T-helper 9 cell (primary cell): ENCODE measurements at regions not wholly inside any gene's neighbourhood (a gene's known extent, or its start where the extent isn't known, plus 50 kb on each side); places are given as distances from the start of the nearest gene placed in this dataset.

ENCODE experiments used
- DNase-seq: peaks from one replicate; pipeline ENCODE4 v3.0.0-alpha.2; 2020

DNA sequence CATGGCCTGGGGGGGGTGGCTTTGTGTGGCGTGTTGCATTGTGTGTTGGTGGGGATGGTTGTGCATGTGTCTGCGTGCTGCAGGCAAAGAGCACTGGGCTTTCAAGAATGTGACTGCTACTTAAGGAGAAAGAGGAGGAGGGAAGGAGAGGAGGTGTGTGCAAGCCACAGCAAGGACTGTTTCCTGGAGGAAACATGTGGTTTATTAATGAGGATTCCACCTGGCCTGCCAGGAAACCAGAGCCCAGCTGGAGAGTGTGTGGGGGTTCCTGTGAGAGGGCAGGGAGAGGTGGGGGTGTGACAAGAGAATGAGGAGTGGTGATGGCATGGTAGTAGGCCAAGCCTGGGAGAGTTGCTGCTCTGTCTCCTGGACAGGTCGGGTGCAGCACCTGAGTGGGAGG lies 258.1 kb upstream of the ROPN1 start:
- DNase-seq: no peak

DNA sequence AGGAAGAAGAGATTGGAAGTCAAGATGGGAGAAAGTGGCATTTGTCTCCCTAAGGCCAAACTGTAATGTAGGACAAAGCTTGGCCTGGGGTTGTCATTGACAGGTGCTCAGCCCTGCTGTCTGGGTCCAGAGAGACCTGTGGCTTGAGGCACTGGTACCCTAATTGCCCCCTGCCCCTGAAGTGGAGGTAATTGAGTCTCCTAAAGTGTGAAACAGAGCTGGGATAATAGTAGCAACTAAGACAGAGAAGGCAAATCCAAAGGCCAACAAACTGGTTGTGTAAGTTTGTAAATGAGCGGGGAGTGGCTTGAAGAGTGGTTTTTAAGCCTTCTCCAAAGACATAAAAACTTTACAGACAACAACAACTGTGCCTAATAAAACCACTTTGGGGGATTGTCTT lies 264.2 kb upstream of the ROPN1 start:
- DNase-seq: no peak

DNA sequence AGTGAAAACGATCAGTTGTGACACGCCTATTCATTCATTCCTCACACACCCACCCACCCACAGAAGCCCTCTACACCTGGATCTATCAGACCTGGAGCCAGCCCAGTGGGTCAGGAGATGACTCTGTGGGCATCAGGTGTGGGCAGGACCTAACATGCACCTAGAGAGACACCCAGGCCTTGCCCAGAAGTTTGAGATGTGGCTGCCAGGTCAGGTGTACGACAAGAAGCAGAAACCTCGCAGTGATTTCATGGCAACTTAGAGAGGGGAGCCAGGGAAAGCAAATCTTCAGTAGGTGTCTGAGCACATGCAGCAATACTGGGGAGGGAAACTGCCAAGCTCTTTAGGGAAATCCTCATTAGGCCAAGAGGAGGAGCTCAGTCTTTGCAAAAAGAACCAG lies 264.7 kb upstream of the ROPN1 start:
- DNase-seq: no peak

DNA sequence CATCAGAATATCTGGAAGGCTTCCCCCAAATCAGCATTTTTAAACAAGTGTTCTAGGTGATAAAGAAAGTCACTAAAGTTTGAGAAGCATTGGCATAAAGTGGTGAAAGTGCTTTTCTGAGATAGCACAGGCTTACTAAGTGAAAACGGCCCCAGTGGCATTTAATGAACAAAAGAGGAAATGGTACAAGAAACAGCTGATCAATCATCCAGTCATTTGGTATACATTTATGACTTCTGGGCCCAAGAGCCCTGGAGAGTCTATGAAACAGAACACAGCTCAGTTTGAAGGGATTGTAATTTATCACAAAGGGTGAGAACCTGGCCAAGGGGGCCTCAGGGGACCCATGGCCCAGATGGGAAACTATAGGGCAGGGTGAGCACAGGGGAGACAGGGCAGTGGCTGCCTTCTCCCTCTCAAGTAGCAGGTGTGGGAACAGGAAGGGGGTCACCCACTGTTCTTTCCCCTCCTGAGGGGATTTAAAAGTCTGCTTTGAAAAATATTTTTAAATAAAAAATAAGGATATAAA lies 265.5 kb upstream of the ROPN1 start:
- no peak for DNase-seq

DNA sequence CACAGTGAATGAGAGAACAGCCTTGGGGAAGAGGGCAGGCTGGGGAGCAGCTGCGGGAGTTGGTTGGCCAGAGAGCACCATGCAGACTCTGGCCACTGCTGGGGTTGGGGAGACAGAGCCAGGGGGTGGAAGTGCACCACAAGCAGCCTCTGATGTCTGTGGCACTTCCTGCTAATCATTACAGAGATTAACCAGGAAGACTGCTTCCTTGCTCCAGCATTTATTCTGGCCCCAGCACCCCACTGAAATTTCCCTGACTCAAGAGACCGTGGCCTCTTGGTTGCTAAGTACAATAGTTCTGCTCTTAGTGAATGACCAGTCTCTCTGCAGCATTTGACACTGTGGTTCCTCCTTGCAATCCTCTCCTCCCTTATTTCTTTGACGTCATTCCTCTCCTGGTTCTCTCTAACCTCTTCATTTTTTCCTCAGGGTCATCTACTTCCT lies 266.2 kb upstream of the ROPN1 start:
- DNase-seq: no peak

DNA sequence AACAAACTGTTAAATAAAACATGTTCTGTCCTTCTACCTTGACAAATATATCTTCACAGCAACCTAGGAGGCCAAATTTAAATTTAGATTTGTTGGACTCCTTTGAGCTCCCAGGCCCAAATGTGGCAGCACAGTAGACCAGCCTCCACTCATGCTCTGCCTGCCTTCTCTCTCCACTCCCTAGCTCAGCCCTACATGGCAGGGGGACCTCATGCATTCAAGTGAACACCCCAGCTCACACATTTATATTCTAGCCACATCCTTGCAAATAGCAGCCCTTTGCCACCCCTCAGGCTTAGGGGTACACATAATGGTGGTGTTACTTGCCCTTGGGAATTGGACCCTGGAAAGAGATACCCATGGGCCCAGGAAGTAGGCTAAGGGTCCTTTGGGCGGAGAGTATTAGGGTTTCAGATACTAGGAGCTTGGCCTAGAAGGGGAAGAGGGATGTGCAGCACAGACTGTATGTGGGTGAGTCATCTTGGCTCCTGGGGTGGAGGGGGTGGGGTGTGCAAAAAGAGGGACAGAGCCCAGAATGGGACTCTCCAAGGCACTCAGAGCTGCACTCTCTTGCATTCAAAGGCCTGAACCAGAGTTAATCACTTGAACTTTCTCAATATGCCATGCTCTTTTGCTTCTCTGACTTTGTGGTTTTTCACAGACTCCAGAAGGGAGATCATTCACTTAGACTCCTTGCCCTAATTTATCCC lies 268.4 kb upstream of the ROPN1 start:
- DNase-seq: no peak

DNA sequence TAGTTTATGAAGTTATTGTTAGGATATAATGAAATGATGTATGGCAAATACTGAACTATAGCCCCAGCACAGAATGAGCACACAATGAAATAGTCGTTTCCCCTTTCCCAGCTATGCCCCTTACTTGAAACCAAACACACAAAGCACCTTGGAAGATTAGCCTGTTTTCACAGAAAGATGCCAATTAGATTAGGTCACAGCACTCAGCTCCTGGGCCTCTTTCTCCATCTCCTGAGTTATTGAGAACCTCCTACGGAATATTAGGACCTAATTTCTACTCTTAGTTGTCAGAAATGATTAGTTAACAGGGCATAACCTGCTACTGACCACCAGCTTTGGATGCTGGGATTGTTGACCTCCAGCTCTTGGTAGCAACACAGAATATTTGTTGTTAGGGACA lies 269.4 kb upstream of the ROPN1 start:
- no peak for DNase-seq

DNA sequence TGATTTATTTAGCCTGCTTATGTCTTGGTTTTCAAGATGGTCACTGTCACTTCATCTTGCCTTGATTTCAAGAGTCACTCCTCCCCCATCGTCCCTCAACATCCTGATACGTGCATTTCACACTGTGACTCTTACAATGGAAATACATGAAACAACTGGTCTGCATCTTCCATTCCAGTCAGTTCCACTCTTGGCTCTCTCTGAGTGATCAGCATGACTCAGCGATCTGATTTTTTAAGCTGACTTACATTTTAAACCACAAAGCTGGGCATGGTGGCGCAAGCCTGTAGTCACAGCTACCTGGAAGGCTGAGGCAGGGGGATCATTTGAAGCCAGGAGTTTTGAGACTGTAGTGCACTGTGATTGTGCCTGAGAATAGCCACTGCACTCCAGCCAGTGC lies 271.2 kb upstream of the ROPN1 start:
- no peak for DNase-seq

DNA sequence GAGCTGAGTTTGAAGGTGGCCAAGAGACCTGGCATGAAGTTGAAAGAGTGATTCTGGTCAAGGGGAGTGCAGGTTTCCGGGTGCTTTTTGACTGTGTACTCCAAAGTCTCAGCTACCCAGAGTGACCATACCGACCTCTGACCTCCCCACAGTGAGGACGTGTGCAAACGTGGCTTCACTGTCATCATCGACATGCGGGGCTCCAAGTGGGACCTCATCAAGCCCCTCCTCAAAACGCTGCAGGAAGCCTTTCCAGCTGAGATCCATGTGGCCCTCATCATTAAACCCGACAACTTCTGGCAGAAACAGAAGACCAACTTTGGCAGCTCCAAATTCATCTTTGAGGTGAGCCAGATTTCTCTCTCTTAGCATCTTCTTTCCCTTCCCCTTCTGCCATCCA lies 272.4 kb upstream of the ROPN1 start:
- no peak for DNase-seq

DNA sequence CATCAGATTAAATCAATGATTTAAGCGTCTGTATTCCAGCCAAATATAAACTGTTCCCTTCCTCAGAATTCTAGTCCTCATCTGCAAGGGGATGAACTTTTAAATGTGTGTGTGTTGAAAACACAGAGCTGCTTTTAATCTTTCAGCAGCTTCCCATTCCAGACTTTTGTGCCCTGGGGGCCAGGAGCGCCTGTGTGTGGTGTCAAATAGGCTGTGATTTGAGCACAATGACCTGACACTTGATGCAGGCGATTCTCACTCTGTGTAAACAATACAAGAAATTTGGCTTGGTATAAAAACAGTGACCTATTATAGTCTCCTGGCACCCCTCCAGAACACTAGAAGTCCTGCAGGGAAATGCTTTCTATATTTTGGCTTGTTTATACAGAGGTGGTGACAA lies 274.6 kb upstream of the ROPN1 start:
- no peak for DNase-seq

DNA sequence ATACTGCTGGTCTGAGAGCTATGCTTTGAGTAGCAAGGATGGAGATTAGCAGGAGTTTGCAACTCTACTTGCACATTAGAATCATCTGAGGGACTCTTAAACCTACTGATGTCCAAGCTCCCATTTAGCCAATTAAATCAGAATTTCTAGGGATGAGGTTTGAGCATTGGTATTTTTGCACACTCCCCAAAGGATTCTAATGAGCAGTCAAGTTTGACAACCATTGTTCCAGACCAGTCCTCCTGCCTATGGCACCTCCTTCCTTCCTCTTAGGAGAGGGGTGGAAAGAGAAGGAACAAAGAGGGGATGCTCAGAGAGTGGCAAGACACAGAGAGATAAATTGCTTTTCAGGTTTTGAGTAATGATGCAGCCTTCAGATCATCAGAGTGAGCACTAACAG lies 275.5 kb upstream of the ROPN1 start:
- DNase-seq: no peak

DNA sequence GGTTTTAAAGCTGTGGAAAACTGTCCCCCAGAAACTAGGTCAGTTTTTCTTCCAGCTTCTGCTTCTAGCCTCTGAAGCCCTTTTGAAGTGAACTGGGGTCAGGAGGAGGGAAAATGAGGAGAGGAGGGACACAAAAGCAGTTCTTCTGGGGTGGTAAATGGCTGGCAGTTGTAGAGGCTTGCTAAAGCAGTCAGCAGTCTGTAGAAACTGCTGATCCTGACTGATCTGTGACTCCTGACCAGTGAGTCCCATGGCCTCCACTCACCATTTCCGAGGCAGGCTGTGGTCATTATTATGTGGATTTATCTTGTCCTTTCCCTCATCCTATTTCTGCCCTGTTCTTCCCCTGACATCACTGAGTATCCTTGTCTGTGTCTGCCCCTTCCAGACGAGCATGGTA lies 276.4 kb upstream of the ROPN1 start:
- no peak for DNase-seq

DNA sequence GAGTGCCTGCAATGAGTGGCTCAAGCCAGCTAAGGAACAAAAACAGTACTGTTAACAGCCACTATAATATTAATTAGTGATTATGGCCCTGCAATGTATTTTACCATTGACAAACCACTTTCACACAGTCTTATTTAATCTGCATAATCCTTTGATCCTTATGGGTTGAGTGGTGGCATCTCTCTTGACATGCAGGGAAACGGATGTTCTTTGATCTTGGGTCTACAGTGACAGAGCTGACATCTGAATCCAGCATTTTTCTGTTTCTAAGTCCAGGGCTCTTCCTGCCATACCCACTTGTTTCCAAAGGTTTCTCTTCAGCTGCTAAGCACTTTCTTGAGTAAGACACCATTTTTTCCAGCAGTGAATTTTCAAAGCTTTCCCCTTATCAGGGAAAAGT lies 277.7 kb upstream of the ROPN1 start:
- no peak for DNase-seq

DNA sequence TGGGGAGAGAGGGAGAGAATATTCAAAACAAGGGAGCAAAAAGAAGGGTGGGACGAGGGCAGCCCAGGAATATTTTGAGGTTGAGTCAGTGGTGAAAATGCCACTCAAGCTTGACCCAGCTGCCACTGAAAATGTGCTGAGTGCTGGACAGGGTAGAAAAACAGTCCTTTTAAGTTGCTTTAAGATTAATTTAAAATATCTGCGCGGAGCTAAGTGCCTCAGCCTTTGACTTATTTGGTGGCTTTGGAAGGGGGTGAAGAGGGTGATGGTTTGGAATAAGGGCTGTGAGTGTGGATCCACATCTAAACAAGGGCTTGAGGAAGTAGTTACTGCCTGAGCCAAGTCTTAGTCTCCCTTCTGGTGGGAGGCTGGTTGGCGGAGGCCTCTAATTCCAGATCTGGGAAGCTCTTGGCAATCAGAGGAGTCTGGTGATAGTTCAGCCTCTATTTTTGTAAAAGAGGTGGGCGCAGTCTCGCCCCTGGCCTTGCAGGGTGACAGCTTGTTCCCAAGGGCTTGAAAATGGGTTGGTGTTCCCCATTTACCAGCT lies 280.8 kb upstream of the ROPN1 start:
- DNase-seq: no peak

DNA sequence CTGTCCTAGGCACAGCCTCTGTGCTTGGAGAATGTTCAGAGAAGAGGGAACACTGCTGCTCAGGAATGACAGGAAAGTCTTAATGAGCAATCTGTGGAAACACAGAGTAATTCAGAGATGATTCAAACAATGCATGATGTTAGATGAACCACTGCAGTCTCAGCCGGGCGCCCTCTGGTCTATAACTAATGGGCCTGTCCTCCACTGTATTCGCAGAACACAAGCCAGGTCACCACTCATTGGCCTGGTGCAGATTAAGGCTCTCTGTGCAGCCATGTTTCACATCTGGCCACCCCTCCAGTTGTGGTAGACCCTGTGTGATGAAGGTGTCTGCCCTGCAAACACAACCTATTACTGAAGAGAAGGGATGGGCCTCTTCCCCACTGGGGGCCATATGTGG lies 281.7 kb upstream of the ROPN1 start:
- DNase-seq: no peak

DNA sequence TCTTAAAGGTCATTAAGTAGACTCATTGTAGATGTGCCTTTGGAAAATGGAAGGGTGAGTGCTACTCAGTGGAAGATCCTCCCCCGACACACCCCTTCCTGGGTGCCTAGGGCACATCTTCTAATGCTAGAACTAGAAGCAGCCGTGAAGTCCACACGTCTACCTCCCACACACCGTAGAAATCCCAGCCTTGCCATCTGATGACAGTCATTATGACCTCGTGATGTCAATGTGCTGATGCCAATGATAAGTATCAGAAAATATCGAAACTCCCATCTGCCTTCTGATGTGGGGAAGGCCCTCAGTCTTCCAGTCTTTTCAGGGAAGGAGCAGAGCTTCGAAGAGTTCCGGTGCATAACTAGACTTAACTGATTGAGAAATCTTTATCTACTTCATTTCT lies 282.1 kb upstream of the ROPN1 start:
- no peak for DNase-seq

DNA sequence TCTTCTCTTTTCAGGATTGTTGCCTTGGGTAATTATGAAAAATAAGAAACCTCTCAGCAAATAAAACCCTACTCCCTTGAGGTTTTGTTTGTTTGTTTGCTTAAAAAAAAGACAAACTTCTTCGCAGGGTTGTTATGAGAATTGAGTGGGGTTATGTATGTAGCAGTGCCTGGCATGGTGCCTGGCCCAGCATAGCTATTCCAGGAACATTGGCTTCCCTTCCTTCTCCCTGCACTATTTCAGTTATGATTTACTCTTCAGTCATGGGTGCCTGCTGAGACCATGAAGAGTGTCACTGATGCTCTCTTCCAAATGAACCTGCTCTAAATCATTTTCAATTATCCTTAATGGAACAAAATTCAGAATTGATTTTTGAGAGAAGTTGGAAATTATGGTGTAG lies 283.5 kb upstream of the ROPN1 start:
- no peak for DNase-seq

DNA sequence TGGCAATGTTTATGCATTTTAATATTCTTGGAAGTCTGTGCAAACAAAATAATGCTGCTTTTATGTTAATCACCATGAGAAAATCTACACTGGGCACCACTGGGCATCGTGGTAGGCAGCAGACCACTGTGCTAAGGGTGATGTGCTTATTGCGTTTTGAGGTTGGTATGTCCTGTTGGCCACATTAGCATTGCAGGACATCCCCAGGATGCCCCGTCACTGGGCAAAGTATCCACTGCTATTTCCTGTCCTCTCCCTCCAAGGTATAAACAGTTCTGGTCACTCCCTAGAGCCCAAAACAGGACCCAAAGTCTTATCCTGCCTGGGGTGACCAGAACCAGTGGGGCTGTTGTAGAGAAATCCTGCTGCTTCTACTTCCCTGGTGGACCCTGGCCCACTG lies 284.2 kb upstream of the ROPN1 start:
- no peak for DNase-seq

DNA sequence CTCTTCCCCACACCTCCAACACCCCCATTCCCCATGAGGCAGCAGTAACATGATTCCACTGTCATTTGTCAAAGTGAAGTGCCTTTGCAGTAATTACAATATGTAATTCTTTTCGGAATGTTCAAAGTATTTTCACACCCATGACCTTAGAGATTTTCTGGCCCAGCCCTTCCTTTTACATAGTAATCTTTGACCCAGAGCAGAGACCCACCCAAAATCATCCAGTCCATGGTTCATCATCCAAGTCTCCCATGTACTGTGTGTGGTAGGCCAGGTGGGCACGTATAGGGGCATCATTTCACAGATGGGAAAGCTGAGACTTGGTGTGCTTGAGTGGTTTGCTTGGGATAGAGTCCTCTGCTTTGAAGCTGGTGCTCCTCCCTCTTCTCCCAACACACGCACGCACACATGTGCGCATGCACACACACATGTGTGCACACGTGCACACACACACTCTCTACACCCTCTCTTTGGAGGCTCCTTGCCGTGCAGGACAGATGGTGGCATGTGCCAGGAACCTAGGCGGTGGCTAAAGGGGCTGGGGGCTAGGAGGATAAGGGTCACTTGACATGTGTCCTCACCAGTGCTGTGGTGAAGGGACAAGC lies 284.7 kb upstream of the ROPN1 start:
- no peak for DNase-seq

DNA sequence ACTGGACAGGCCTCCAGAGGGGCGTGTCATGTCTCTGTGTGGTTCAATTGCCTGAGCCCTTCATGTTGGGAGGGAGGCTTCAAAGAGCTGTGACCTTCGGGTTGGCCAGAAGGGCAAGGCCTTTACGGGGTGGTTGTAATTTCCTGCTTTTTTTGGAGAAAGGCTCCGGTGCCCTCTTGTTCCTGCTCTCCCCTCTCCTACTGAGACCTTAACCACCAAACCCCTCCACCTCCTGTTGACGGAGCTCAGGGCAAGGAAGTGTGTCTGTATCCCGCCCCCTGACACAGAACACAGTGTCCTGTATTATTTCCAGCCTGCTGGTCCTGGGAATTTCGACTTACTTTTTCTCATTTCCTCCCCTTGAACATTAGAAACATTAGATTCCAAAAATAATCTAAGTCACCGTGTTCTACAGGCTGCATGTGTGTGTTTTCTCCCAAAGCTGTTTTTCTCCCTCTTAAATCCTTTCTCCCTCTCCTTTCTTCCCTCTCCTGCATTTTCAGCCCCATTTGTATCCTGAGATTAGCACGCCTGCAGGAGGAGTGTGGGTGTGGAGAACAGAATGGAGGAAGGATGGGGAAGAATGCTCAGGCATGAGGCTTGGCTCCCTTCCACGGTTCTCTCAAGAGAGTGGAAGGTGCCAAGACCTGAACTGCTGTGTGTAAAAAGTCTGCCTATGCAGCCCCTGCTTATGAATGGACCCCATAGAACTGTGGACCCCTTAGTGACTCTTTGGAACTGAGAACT lies 285.4 kb upstream of the ROPN1 start:
- no peak for DNase-seq

DNA sequence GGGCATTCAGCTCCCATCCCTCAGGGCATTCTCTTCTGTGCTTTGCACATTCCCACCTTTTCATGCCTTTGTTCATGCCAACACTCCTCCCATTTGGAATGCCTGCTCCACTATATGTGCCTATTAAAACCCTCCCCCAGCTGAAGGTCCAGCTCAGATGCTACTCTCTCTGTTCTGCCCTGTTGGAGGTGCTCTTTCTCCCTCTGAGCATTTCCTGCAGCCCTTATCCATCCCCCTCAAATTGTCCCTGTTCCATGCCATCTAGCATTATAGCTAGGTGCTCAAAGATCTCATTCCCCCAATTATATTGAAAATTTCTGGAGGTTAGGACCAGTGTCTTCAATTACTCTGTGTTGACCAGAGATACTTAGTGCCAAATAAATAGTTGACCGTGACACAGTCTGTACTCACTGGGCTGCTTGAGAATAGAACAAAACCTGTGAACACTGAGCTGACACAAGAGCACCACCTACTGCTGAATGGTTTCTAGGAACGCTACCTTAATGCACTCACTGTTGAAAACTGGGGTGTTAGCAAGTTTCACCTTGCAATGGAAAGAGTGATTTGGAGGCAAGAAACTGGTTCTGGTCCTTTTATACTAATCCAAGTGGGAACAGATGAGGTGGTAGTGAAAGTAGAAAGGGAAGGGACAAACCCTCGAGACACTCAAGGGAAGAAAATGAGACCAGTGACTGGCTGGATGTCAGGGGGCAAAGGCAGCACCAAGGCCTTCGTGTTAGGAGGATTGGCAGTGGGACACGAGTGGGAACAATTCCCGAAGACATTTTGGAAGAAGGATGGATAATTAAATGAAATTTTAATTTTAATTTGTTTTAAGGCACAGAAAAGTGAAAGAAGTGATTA lies 289.8 kb upstream of the ROPN1 start:
- no peak for DNase-seq

DNA sequence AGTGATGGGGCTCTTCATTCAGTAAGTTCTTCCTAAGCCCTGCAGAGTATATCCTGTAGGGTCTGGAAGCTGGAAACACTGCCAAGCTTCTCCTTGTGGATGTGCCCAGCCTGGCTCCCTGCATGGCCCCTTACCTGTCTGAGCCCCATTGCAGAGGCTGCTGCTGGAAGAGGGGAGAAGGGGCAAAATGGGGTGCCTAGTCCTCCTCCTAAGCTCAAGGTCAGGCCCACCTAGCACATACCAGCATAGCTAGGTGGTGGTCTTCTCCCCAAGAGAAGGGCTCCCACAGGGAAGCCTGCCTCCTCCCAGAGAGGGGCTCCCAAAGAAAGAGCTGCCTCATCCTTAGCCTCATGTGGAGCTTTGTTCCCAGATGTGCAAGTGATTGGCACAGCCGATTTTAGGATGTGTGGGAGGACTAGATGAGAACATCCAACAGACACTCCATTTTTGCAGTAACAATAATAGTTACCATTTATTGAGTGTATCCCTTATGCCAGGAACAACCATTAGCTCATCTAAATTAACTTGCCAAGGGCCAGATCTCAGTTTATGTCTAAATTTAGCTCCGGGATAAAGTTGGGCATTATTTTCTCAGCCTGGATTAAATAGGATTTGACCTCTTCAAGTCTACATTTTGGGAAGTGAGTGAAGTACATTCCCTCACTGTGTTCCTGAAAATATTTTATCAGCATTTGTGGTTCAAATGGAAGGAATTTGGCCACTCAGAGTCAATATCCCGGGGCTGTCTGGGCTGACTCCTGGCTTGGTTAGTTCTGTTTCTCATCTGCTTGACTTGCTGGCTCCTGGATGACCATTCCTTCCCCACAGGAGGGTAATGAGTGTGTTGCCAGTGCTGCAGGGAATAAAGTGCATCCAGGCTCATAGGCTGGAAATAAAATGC lies 291.1 kb upstream of the ROPN1 start:
- DNase-seq: no peak
